PC-3 (cell line): ENCODE measurements at regions not wholly inside any gene's neighbourhood (a gene's known extent, or its start where the extent isn't known, plus 50 kb on each side); places are given as distances from the start of the nearest gene placed in this dataset.

ENCODE experiments used
- ATAC-seq: fragments of 200-7000 bp; cut with Tn5 transposase; 2 replicates; pipeline ENCODE4 v1.9.1; 2020; ENCODE audit warnings: mild to moderate bottlenecking, moderate library complexity
- BruUV-seq: library from RNA; stranded (reverse); fragments of 400-500 nt; replicated peaks from 2 replicates; lab custom pipeline; 2021; lab: Mats Ljungman, UMichigan
- CTCF ChIA-PET: fragments of 300-600 bp; sonication (Branson Sonifier 250); formaldehyde crosslinking; loops from one replicate; lab custom pipeline; 2022; ENCODE audit warnings: antibody characterized with exemption; lab: Charles Lee
- POLR2A ChIA-PET: fragments of 300-600 bp; sonication (Branson Sonifier 250); formaldehyde crosslinking; loops from one replicate; lab custom pipeline; 2022; ENCODE audit warnings: antibody characterized with exemption; ENCODE audit not compliant: unreplicated experiment; lab: Charles Lee
- DNase-seq: peaks from one replicate; pipeline ENCODE4 v3.0.0-alpha.2; 2015
- H2AFZ ChIP-seq: fragments of 300-600 bp; sonication (generic); 2 replicates; pipeline ENCODE4 v1.6.0; 2016; ENCODE audit warnings: antibody characterized with exemption, low read length
- H3F3A ChIP-seq: fragments of 300-600 bp; sonication (generic); one replicate; pipeline ENCODE4 v1.6.0; 2017; ENCODE audit warnings: antibody characterized with exemption, low read length, control low read depth, mild to moderate bottlenecking; ENCODE audit not compliant: unreplicated experiment
- H3K27ac ChIP-seq: fragments of 300-600 bp; sonication (generic); 2 replicates; pipeline ENCODE4 v1.5.1; 2016; ENCODE audit warnings: mild to moderate bottlenecking, low read length
- H3K27me3 ChIP-seq: fragments of 300-600 bp; sonication (generic); 2 replicates; pipeline ENCODE4 v1.6.1; 2016; ENCODE audit warnings: low read length, mixed read lengths
- H3K36me3 ChIP-seq: fragments of 300-600 bp; sonication (generic); 2 replicates; pipeline ENCODE4 v1.6.1; 2016; ENCODE audit warnings: low read depth, mixed run types, low read length, mixed read lengths
- H3K4me1 ChIP-seq: fragments of 300-600 bp; sonication (generic); 2 replicates; pipeline ENCODE4 v1.5.1; 2016; ENCODE audit warnings: low read length; ENCODE audit not compliant: insufficient read depth
- H3K4me2 ChIP-seq: fragments of 300-600 bp; sonication (generic); 2 replicates; pipeline ENCODE4 v1.6.0; 2016; ENCODE audit warnings: low read length
- H3K4me3 ChIP-seq: fragments of 300-600 bp; sonication (generic); 2 replicates; pipeline ENCODE4 v1.5.1; 2016; ENCODE audit warnings: mild to moderate bottlenecking, low read length, mixed read lengths
- H3K79me2 ChIP-seq: fragments of 300-600 bp; sonication (generic); 2 replicates; pipeline ENCODE4 v1.6.1; 2017; ENCODE audit warnings: low read length, mixed read lengths
- H3K9ac ChIP-seq: fragments of 300-600 bp; sonication (generic); 2 replicates; pipeline ENCODE4 v1.6.0; 2016; ENCODE audit warnings: mild to moderate bottlenecking, low read length
- H3K9me2 ChIP-seq: fragments of 300-600 bp; sonication (generic); replicated peaks from 2 replicates; pipeline ENCODE4 v1.6.1; 2016; ENCODE audit warnings: mixed run types, low read length, mixed read lengths
- H3K9me3 ChIP-seq: fragments of 300-600 bp; sonication (generic); 2 replicates; pipeline ENCODE4 v1.6.1; 2016; ENCODE audit warnings: low read length, mixed read lengths
- H4K20me1 ChIP-seq: fragments of 300-600 bp; sonication (generic); 2 replicates; pipeline ENCODE4 v1.6.1; 2016; ENCODE audit warnings: low read length, mixed read lengths
- EZH2 ChIP-seq: fragments of 300-600 bp; sonication (generic); IDR thresholded peaks from one replicate; pipeline ENCODE4 v1.6.1; 2017; ENCODE audit warnings: antibody characterized with exemption, mild to moderate bottlenecking, low read length; ENCODE audit not compliant: unreplicated experiment
- EZH2phosphoT487 ChIP-seq: fragments of 300-600 bp; sonication (generic); IDR thresholded peaks from 2 replicates; pipeline ENCODE4 v1.6.1; 2018; ENCODE audit warnings: mild to moderate bottlenecking, antibody characterized with exemption, low read length, borderline replicate concordance
- intact Hi-C: fragments of 100-400 bp; cut with micrococcal nuclease; formaldehyde crosslinking; loops from 2 replicates; pipeline ENCODE4 v1.9.0; 2023
- TF ChIP-seq, protein P1 (sequence below): fragments of 300-600 bp; sonication (generic); conservative IDR thresholded peaks from 2 replicates; pipeline ENCODE4 v1.5.1; 2017; ENCODE audit warnings: antibody characterized with exemption, low read depth, mild to moderate bottlenecking, low read length

DNA sequence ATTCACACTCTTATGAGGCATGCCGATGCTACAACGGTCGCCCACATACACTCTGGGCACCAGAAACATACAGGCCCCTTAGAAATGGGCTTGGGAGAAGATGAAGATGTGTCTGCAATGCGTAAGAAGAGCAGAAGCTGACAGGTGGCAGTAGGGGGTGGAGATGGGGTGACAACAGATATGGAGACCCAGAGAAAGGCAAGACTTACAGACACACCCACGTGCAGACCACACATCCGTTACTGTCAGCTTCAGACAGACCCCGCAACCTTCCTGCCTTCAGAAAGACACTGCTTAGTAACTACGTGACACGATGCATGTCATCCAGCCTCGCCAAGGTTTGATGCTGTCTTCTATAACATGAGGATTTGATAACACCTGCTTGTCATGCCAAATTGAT lies 89.5 kb downstream of the ZFP36L2 start:
- H3F3A ChIP-seq = no peaks in the 10 kb centered on the region
- no peaks in the 10 kb centered on the region for H3K27me3 ChIP-seq
- peaks cover 4% of the 10 kb centered on the region for H3K4me1 ChIP-seq
- no peaks in the 10 kb centered on the region for H3K36me3 ChIP-seq
- ChIA-PET POLR2A (no interaction called here), CTCF (no interaction called here)
- ATAC-seq = no peak
- H3K79me2 ChIP-seq = no peaks in the 10 kb centered on the region
- no peak overlapping the region for H3K27ac ChIP-seq
- DNase-seq = no peak
- H3K9ac ChIP-seq = no peak overlapping the region
- no peaks in the 10 kb centered on the region for H3K9me2 ChIP-seq
- no peaks in the 10 kb centered on the region for H4K20me1 ChIP-seq
- TF ChIP-seq EZH2phosphoT487 = no peak
- intact Hi-C loops = loop anchor here (10.0 kb wide), 1 partner anchor 408 kb away; no protein-coding TSS in a partner anchor
- no TSS peak for BruUV-seq
- H3K4me3 ChIP-seq = no peak overlapping the region
- H2AFZ ChIP-seq = no peak overlapping the region
- no peak overlapping the region for H3K4me2 ChIP-seq
- no peaks in the 10 kb centered on the region for H3K9me3 ChIP-seq

DNA sequence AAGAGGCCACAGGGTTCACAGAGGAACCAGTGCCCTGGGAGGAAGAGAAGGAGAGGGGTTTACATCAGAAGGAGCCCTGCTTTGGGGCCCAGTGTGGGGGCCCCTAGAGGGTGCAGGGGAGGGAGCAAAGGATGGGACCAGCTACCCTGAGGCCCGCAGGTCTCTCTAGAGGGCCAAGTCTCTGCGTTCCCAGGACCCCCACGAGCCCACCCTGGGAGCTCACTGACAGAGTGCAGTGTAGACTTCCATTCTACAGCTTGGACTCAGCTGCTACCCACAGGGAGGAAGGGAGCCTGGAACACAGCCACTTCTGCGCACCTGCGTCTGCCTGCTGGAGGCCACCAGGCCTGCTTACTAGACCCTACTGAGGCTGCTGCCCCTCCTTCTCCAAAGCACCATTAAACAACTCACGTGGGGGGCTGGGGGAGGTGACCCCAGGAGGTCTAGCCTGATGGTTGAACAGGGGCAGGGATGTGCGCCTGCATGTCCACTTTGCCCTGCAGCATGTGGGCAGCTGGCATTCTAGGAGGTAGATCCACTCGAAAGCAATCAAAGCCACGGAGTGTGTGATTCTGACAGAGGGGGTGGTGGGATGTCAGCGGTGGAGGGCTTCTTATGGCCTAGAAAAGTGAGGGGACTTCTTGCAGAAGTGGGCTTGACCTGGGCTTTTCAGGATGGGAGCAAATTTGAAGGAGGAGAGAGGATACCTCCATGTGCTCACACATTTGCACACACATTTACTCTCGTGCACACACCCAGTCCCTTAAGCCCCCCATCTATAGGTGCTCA lies 90.2 kb downstream of the ZFP36L2 start:
- no peaks in the 10 kb centered on the region for H3F3A ChIP-seq
- H2AFZ ChIP-seq = no peak overlapping the region
- intact Hi-C loops = loop anchor here (10.0 kb wide), 1 partner anchor 409 kb away; no protein-coding TSS in a partner anchor
- no peaks in the 10 kb centered on the region for H3K27me3 ChIP-seq
- H3K36me3 ChIP-seq = no peaks in the 10 kb centered on the region
- H3K9me2 ChIP-seq = no peaks in the 10 kb centered on the region
- H3K79me2 ChIP-seq = no peaks in the 10 kb centered on the region
- H3K4me2 ChIP-seq = no peak overlapping the region
- TF ChIP-seq, protein P1, sequence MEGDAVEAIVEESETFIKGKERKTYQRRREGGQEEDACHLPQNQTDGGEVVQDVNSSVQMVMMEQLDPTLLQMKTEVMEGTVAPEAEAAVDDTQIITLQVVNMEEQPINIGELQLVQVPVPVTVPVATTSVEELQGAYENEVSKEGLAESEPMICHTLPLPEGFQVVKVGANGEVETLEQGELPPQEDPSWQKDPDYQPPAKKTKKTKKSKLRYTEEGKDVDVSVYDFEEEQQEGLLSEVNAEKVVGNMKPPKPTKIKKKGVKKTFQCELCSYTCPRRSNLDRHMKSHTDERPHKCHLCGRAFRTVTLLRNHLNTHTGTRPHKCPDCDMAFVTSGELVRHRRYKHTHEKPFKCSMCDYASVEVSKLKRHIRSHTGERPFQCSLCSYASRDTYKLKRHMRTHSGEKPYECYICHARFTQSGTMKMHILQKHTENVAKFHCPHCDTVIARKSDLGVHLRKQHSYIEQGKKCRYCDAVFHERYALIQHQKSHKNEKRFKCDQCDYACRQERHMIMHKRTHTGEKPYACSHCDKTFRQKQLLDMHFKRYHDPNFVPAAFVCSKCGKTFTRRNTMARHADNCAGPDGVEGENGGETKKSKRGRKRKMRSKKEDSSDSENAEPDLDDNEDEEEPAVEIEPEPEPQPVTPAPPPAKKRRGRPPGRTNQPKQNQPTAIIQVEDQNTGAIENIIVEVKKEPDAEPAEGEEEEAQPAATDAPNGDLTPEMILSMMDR = no peak
- TF ChIP-seq EZH2 (no peak), EZH2phosphoT487 (no peak)
- ChIA-PET POLR2A (no interaction called here), CTCF (no interaction called here)
- no peaks in the 10 kb centered on the region for H3K9me3 ChIP-seq
- no peaks in the 10 kb centered on the region for H4K20me1 ChIP-seq
- BruUV-seq = no TSS peak
- H3K4me1 ChIP-seq = peaks cover 11% of the 10 kb centered on the region
- no peak for ATAC-seq
- no peak overlapping the region for H3K27ac ChIP-seq
- DNase-seq = no peak
- no peak overlapping the region for H3K4me3 ChIP-seq
- H3K9ac ChIP-seq = no peak overlapping the region

DNA sequence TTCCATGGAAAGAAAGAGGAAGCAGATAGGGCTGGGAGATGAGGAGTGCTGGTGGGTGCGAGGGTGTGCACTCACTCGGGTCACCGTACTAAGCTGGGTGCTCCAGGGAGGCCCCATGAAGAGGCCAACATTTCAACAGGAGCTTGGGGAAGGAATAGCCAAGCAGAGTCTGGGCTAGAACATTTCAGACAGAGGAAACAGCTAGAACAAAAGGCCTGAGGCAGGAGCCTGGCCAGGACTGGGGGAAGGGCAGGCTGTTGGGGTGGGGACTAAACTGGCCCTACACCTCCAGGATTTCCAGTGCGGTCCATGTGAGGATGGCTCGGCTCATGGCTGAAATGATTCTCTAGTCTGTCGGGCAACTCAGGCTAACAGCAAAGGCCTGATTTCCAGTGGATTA lies 90.8 kb downstream of the ZFP36L2 start:
- TF ChIP-seq EZH2 (no peak), EZH2phosphoT487 (no peak)
- TF ChIP-seq, protein P1 = no peak
- no peak overlapping the region for H3K4me3 ChIP-seq
- no peaks in the 10 kb centered on the region for H4K20me1 ChIP-seq
- no peaks in the 10 kb centered on the region for H3K27me3 ChIP-seq
- H3K9ac ChIP-seq = no peak overlapping the region
- no peaks in the 10 kb centered on the region for H3K9me3 ChIP-seq
- H3K4me1 ChIP-seq = peaks cover 16% of the 10 kb centered on the region
- H3K9me2 ChIP-seq = no peaks in the 10 kb centered on the region
- H3K27ac ChIP-seq = no peak overlapping the region
- intact Hi-C loops = loop anchor here (10.0 kb wide), 1 partner anchor 409 kb away; no protein-coding TSS in a partner anchor
- H2AFZ ChIP-seq = no peak overlapping the region
- no TSS peak for BruUV-seq
- H3K4me2 ChIP-seq = no peak overlapping the region
- no peak for DNase-seq
- ChIA-PET POLR2A (no interaction called here), CTCF (no interaction called here)
- ATAC-seq = no peak
- H3K79me2 ChIP-seq = no peaks in the 10 kb centered on the region
- no peaks in the 10 kb centered on the region for H3K36me3 ChIP-seq
- no peaks in the 10 kb centered on the region for H3F3A ChIP-seq
